ENCODE measurements at regions not wholly inside any gene's neighbourhood (a gene's known extent, or its start where the extent isn't known, plus 50 kb on each side); places are given as distances from the start of the nearest gene placed in this dataset.

DNA sequence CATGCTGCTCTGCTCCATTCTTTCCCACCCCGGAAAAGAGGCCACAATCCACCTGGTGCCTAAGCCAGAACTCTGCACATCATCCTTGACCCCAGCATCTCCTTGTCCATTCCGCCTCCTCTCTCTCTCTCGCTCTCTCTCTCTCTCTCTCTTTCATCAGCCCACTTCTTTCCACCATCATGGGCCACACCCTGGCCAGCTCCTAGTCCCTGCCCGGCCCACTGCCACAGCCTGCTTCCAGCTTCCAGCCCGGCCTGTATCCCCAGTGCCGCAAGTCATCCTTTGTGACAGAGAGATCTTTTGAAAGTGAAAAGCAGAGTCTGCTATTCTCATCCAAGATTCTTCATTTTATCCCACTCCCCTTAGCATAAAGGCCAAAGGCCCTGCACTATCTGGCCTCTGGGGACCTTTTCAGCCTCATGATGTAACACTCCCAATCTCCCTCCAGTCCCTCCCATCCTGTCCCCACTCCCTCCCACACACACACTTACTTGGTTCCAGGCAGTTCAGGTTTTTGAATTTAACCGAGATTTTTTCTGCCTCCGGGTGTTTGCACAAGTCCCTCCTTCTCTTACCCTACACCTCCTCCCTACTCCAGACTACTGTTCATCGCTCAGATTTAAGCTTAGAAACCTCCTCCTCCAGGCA lies 214.0 kb downstream of the EN1 start:
- Histone ChIP-seq H3K27me3 (no peaks in the 10 kb centered on the region), H3K36me3 (no peaks in the 10 kb centered on the region), H3K4me3 (no peak overlapping the region), H3K27ac (no peak overlapping the region), H3K9me3 (ENCODE audit: low read depth) (no peaks in the 10 kb centered on the region), H3K4me1 (ENCODE audit: low read depth) (no peaks in the 10 kb centered on the region)
- TF ChIP-seq, protein P1, sequence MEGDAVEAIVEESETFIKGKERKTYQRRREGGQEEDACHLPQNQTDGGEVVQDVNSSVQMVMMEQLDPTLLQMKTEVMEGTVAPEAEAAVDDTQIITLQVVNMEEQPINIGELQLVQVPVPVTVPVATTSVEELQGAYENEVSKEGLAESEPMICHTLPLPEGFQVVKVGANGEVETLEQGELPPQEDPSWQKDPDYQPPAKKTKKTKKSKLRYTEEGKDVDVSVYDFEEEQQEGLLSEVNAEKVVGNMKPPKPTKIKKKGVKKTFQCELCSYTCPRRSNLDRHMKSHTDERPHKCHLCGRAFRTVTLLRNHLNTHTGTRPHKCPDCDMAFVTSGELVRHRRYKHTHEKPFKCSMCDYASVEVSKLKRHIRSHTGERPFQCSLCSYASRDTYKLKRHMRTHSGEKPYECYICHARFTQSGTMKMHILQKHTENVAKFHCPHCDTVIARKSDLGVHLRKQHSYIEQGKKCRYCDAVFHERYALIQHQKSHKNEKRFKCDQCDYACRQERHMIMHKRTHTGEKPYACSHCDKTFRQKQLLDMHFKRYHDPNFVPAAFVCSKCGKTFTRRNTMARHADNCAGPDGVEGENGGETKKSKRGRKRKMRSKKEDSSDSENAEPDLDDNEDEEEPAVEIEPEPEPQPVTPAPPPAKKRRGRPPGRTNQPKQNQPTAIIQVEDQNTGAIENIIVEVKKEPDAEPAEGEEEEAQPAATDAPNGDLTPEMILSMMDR (IDR thresholded peaks at IDR 0.05; ENCODE audit: low read depth, low read length), result no peak
- DNase-seq (ENCODE audit: low read depth in 1 of 2, low spot score in 1 of 2), result peak in 1 of 2 donors; percentile 16

GRCh38 chr2:118632921-118633320 lies 214.5 kb downstream of the EN1 start:
- no peak overlapping the region for H3K27ac ChIP-seq
- TF ChIP-seq, protein P1 (IDR thresholded peaks at IDR 0.05; ENCODE audit: low read depth, low read length), result no peak
- H3K9me3 ChIP-seq (ENCODE audit: low read depth), result no peaks in the 10 kb centered on the region
- H3K27me3 ChIP-seq, result no peaks in the 10 kb centered on the region
- DNase-seq (ENCODE audit: low read depth in 1 of 2, low spot score in 1 of 2), result no peak
- H3K36me3 ChIP-seq, result no peaks in the 10 kb centered on the region
- H3K4me1 ChIP-seq (ENCODE audit: low read depth), result no peaks in the 10 kb centered on the region
- no peak overlapping the region for H3K4me3 ChIP-seq

DNA sequence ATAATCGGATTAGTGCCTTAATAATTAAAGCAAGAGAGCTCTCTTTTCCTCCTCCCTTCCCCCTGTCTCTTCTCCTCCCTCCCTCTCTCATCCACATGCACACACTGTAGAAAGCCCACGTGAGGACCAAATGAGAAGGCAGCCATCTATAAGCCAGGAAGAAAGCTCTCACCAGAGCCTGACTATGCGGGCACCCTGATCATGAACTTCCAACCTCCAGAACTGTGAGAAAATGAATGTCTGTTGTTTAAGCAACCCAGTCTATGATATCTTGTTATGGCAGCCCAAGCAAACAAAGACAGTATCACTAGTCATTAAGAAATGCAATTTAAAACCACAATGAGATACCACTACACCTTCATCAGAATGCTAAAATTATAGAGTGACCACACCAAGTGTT lies 220.3 kb downstream of the EN1 start:
- H3K27me3 ChIP-seq, result no peaks in the 10 kb centered on the region

GRCh38 chr2:118622913-118623312 lies 224.5 kb downstream of the EN1 start:
- Histone ChIP-seq H3K9me3 (ENCODE audit: low read depth) (no peaks in the 10 kb centered on the region), H3K27me3 (no peaks in the 10 kb centered on the region), H3K36me3 (no peaks in the 10 kb centered on the region), H3K4me1 (ENCODE audit: low read depth) (no peaks in the 10 kb centered on the region), H3K4me3 (no peak overlapping the region), H3K27ac (no peak overlapping the region)
- no peak for DNase-seq (ENCODE audit: low read depth in 1 of 2, low spot score in 1 of 2)
- TF ChIP-seq, protein P1 (IDR thresholded peaks at IDR 0.05; ENCODE audit: low read depth, low read length), result no peak

More for the DNA sequence above, 220.3 kb downstream of the EN1 start:
- Histone ChIP-seq H3K4me1 (ENCODE audit: low read depth) (no peaks in the 10 kb centered on the region), H3K27ac (no peak overlapping the region), H3K4me3 (no peak overlapping the region), H3K9me3 (ENCODE audit: low read depth) (no peaks in the 10 kb centered on the region), H3K36me3 (no peaks in the 10 kb centered on the region)
- TF ChIP-seq, protein P1 (IDR thresholded peaks at IDR 0.05; ENCODE audit: low read depth, low read length), result no peak
- no peak for DNase-seq (ENCODE audit: low read depth in 1 of 2, low spot score in 1 of 2)

DNA sequence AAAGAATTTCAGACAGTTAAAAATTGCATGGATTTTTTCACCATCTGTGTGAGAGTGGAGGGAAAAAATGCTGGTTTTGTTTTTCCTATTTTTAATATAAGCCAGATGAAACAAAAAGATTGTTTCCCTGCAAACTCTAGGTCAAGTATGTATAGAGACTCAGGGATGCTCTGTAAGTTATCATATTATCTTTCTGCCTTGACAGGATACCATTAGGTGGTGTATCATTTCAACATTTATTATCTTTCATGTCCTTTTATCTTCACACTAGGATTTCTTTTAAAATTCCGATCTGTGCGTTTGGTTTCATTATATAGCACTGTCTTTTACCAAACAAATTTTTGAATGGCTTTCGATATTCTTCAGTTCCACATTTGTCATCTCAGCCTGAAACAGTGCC lies 225.3 kb downstream of the EN1 start:
- TF ChIP-seq, protein P1 (IDR thresholded peaks at IDR 0.05; ENCODE audit: low read depth, low read length), result no peak
- H3K36me3 ChIP-seq, result no peaks in the 10 kb centered on the region
- no peaks in the 10 kb centered on the region for H3K4me1 ChIP-seq (ENCODE audit: low read depth)

More for the DNA sequence above, 225.3 kb downstream of the EN1 start:
- Histone ChIP-seq H3K4me3 (no peak overlapping the region), H3K27ac (no peak overlapping the region), H3K27me3 (no peaks in the 10 kb centered on the region), H3K9me3 (ENCODE audit: low read depth) (no peaks in the 10 kb centered on the region)
- no peak for DNase-seq (ENCODE audit: low read depth in 1 of 2, low spot score in 1 of 2)
